Adipocyte (in vitro differentiated cells): ENCODE measurements at regions not wholly inside any gene's neighbourhood (a gene's known extent, or its start where the extent isn't known, plus 50 kb on each side); places are given as distances from the start of the nearest gene placed in this dataset.

Experiments used
- DNase-seq: peaks from one replicate; pipeline ENCODE4 v3.0.0-alpha.2; 2015; ENCODE audit warnings: low read depth
- H3K27me3 ChIP-seq: replicated peaks from 2 replicates; pipeline ENCODE4 v1.7.0; 2013; ENCODE audit warnings: mild to moderate bottlenecking, low read length, moderate library complexity; ENCODE audit not compliant: control insufficient read depth, insufficient read depth
- H3K36me3 ChIP-seq: 2 replicates; pipeline ENCODE4 v1.7.0; 2013; ENCODE audit warnings: low read length, mild to moderate bottlenecking, moderate library complexity; ENCODE audit not compliant: control insufficient read depth, insufficient read depth, severe bottlenecking
- H3K4me1 ChIP-seq: 2 replicates; pipeline ENCODE4 v1.7.0; 2013; ENCODE audit warnings: mild to moderate bottlenecking, low read length, moderate library complexity; ENCODE audit not compliant: control insufficient read depth, insufficient read depth
- H3K4me3 ChIP-seq: 2 replicates; pipeline ENCODE4 v1.7.0; 2013; ENCODE audit warnings: mild to moderate bottlenecking, low read length, moderate library complexity
- H3K9ac ChIP-seq: 2 replicates; pipeline ENCODE4 v1.7.0; 2013; ENCODE audit warnings: mild to moderate bottlenecking, low read length, moderate library complexity
- H3K9me3 ChIP-seq: 2 replicates; pipeline ENCODE4 v1.7.0; 2013; ENCODE audit warnings: mild to moderate bottlenecking, low read length, moderate library complexity; ENCODE audit not compliant: control insufficient read depth

DNA sequence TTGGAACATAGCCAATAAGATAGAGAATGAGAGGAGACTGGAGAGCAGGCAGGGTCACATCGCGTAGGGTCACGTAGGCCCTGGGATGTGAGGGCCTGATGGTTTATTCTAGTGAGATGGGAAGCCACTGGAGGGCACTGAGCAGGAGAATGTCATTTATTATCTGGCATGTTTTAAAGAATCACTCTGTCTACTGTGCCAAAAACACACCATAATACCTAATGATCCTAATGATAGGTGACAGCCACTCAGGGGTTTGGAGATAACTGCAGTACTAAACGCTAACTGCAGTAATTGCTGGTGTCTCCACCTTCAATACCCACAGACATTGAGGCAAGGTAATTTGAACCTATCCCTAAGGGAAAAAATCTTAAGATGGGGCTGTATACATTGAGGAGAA, 185.4 kb downstream of the TTLL7 start:
- no peaks in the 10 kb centered on the region for H3K36me3 ChIP-seq
- H3K9ac ChIP-seq, result no peak overlapping the region
- H3K4me1 ChIP-seq, result peaks cover 17% of the 10 kb centered on the region

DNA sequence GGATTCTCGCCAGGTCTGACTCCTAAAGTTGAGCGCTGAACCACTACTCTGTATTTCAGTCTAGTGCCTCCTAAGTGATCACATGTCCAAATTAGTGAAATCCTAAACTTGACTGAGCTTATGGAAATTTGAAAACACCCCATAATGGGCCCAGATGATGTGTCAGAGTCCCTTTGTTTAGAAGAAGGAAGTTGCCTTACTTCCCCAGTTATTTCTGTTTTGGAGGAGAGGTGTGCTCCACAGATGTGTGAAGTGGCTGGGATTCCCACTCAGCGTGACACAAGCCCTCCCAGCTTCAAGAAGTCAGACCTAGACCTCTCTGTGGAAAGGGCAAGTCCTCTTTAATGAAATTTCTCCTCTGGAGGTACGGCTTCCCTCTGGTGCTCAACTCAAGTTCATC, 188.8 kb downstream of the TTLL7 start:
- no peak for DNase-seq

More for the DNA sequence above, 185.4 kb downstream of the TTLL7 start:
- Histone ChIP-seq H3K9me3 (no peaks in the 10 kb centered on the region), H3K4me3 (no peak overlapping the region), H3K27me3 (no peaks in the 10 kb centered on the region)
- DNase-seq, result no peak

DNA sequence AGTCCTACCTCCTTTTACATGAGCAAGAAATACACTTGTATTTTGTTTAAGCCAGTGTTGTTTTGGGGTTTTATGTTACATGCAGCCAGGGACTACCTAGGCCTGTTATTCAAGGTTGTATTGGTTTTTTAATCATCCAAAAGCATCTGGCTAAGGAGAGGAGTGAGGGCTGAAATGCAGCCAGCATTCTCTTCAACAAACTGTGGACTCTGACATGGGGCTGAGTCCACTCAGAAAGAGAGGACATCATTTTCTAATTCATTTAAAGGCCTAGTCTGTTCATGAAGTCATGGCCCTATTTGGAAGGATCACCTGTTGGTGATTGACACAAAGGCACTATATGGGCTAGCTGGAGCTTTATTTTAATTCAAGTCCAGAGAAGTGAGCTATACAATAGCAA, 190.4 kb downstream of the TTLL7 start:
- Histone ChIP-seq H3K9me3 (no peaks in the 10 kb centered on the region), H3K9ac (no peak overlapping the region), H3K4me3 (no peak overlapping the region), H3K4me1 (no peaks in the 10 kb centered on the region), H3K36me3 (no peaks in the 10 kb centered on the region), H3K27me3 (no peaks in the 10 kb centered on the region)
- no peak for DNase-seq

More for the DNA sequence above, 188.8 kb downstream of the TTLL7 start:
- Histone ChIP-seq H3K9me3 (no peaks in the 10 kb centered on the region), H3K27me3 (no peaks in the 10 kb centered on the region), H3K9ac (no peak overlapping the region), H3K4me3 (no peak overlapping the region), H3K4me1 (peaks cover 4% of the 10 kb centered on the region), H3K36me3 (no peaks in the 10 kb centered on the region)

DNA sequence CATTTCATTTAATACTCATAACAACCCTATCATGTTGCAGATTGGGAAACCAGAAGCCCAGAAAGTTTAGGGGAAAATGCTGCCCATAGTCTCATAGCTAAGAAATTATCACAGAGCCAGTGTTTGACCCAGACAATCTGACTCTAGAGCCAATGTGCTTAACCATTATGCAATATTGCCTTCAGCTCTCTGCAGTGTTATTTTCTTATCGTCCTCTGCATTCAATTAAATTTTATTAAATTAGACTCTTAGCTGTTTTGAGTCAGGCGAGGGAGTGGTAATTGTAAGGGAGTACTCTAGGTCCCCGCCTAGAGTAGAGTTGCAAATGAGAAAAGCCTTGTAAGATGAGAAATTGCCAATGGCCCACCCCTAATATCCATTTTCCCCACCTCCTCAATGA, 191.1 kb downstream of the TTLL7 start:
- Histone ChIP-seq H3K27me3 (no peaks in the 10 kb centered on the region), H3K4me1 (peaks cover under 1% of the 10 kb centered on the region), H3K9me3 (no peaks in the 10 kb centered on the region), H3K4me3 (no peak overlapping the region), H3K9ac (no peak overlapping the region), H3K36me3 (no peaks in the 10 kb centered on the region)
- peak; percentile 86 for DNase-seq

DNA sequence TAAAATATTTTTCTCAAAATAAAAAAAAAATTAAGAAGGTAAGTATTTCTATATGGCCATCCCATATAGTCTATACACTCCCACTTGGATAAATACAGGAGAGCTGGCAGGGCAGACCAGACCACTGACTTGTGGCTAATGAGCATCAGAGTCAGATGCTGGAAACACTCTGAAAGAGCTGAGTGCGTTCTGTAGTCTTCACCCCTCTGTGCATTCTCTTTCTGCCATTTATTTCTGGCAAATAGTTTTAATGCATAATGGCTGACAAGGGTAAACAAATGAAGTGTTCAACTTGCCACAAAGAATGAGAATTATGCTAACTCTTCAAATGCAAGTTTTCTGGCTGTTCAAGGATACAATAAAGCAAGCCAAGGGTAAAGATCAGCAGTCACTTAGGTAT, 191.7 kb downstream of the TTLL7 start:
- Histone ChIP-seq H3K9ac (no peak overlapping the region), H3K27me3 (no peaks in the 10 kb centered on the region), H3K4me3 (no peak overlapping the region), H3K4me1 (peaks cover 4% of the 10 kb centered on the region), H3K36me3 (no peaks in the 10 kb centered on the region), H3K9me3 (no peaks in the 10 kb centered on the region)
- no peak for DNase-seq

DNA sequence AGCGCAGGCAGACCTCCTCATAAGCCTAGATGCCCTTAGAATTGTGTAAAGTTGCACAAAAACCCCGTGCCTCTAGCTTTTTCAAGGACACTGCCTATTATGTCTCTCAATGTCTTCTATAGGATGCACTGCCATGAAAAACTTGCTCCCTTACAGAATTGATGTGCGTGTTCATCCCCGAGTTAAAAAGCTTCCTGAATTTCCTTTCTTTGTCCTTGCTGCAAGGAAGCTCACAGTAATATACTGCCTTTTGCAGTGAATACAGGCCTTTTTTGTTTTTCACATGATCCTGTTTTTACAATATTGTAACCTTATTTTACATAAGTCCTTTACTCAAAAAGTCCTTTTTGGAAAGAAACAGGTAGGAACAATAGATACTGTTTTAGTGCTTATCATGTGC, 193.0 kb downstream of the TTLL7 start:
- Histone ChIP-seq H3K27me3 (no peaks in the 10 kb centered on the region), H3K4me3 (no peak overlapping the region), H3K9me3 (no peaks in the 10 kb centered on the region), H3K9ac (no peak overlapping the region), H3K4me1 (peaks cover 8% of the 10 kb centered on the region), H3K36me3 (no peaks in the 10 kb centered on the region)
- DNase-seq, result no peak

DNA sequence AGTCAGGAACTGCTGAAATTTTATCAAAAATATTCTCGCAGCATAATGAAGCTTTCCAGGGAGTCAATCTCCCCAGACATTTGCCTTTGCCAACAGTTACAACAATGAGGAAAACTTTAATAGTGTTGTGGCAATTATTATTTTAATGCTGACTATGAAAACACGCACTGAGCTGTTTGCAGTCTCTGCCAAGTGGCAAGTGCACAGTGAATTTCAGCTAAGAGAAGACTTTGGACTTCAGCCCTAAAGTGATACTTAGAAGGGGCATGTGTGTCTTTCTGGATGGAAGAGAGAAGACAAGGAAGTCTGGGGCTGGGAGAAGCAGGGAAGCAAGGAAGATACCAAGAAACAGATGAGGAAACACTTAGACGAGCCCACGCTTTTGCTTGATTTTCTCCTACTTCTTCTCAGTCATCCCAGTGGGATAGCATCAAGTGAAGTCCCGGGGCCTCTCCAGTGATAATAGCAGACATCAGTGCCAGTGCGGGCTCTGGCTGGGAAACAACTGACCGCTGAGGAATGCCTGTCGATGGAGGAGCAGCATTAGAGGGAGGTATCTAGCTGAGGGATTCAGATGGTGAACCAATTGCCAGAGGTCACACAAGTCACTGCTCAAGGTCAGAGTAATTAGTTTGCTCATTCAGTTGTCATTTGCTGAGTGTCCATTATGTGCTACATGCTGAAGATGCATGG, 196.3 kb downstream of the TTLL7 start:
- DNase-seq, result no peak
- Histone ChIP-seq H3K27me3 (peaks cover 4% of the 10 kb centered on the region), H3K4me3 (no peak overlapping the region), H3K9me3 (no peaks in the 10 kb centered on the region), H3K4me1 (peaks cover 11% of the 10 kb centered on the region), H3K9ac (no peak overlapping the region), H3K36me3 (no peaks in the 10 kb centered on the region)

DNA sequence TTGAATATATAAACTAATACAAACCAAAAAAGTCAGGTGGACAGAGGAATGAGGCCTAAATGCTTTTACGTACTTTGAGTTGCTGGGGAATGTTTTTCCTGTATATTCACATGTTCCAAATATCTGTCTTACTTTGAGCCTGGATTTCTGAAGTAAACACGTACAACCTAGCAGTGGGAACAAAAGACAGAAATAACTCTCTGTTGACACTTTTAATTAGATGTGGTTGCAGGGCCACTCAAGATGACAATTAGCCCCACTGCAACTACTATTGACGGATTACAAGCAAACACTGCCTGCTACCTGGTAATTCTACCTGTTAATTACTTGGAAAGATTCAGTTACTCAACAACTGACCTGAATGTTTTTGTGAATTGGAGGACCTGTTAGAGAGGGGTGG, 196.9 kb downstream of the TTLL7 start:
- H3K9me3 ChIP-seq, result no peaks in the 10 kb centered on the region
- H3K27me3 ChIP-seq, result peaks cover 4% of the 10 kb centered on the region
- H3K4me1 ChIP-seq, result peaks cover 11% of the 10 kb centered on the region
- no peak for DNase-seq
- no peak overlapping the region for H3K9ac ChIP-seq
- H3K36me3 ChIP-seq, result no peaks in the 10 kb centered on the region
- no peak overlapping the region for H3K4me3 ChIP-seq

DNA sequence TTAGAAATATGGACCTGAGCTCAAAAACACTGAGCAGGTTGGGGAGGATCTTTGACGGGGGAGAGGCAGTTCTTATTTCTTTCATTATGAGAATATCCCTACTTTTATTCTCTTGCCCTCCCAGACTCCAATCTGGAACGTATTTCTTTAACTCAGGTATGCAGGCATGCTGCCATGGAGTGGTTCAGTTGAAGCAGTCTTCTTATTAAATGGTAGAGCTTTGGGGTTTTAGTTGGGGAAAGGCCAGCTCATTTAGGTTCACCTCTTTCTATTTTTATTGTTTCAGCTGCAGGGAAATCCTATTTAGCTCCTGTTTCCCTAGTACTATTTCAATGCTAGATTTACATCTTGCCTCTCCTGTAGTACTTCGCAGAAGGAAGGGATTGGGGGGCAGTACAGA, 198.9 kb downstream of the TTLL7 start:
- H3K4me1 ChIP-seq, result peaks cover 13% of the 10 kb centered on the region
- peaks cover 4% of the 10 kb centered on the region for H3K27me3 ChIP-seq
- no peak for DNase-seq
- no peaks in the 10 kb centered on the region for H3K36me3 ChIP-seq
- no peaks in the 10 kb centered on the region for H3K9me3 ChIP-seq
- no peak overlapping the region for H3K4me3 ChIP-seq
- H3K9ac ChIP-seq, result no peak overlapping the region

DNA sequence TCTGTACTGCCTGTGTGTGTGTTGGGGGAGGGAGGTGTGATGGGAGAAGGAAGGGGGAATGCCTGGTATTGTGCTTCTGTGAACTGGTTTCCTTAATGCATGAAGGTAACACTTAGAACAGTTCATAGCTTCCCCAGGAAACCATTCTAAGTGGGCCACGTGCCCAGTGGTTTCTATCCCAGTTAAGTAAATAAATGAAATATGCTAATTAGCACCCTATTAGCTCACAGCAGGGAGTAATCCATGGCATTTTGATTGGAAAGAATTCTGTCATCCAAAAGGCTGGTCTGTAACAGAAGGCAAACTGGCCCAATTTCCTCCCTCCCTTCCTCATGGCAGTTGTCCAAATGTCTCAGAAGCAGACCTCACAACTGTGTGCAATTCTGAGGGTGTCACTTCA, 199.3 kb downstream of the TTLL7 start:
- H3K4me1 ChIP-seq, result peaks cover 13% of the 10 kb centered on the region
- no peaks in the 10 kb centered on the region for H3K9me3 ChIP-seq
- no peaks in the 10 kb centered on the region for H3K36me3 ChIP-seq
- H3K9ac ChIP-seq, result no peak overlapping the region
- H3K4me3 ChIP-seq, result no peak overlapping the region
- H3K27me3 ChIP-seq, result peaks cover 4% of the 10 kb centered on the region
- DNase-seq, result peak; percentile 41

DNA sequence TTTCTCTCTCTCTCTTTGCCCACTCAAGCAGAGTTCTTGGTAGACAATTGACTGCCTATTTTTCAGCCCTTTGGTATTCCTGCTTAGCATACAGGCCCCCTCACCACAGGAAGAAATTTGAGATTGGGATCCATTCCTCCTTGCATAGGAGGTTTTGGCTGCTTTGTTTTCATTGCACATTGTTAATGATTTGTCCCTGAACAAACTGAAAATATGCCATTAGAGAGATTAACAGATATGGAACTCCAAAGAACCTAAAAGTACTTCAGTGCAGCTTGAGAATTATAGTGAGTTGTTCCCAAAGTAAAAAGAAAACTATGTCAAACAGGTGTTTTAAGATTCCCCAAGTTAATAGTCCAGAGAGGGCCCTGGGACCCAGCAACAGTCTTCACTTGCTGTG, 200.0 kb downstream of the TTLL7 start:
- peaks cover 4% of the 10 kb centered on the region for H3K27me3 ChIP-seq

DNA sequence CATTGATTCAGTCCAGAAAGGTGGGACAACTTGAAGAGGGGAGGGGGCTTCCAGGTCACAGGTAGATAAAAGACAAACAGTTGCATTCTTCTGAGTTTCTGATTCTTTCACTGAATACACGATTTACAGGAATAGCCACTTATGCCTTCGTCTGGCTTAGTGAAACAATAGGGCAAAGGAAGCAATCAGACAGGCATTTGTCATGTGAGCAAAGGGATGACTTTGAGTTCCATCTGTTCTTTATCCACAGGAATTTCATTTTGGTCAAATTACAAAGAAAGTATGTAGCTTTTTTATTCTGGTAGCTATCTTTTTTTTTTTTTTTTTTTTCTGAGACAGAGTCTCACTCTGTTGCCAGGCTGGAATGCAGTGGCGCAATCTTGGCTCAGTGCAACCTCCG, 202.5 kb downstream of the TTLL7 start:
- H3K4me1 ChIP-seq, result peaks cover 6% of the 10 kb centered on the region
- peak; percentile 68 for DNase-seq

More for the DNA sequence above, 200.0 kb downstream of the TTLL7 start:
- no peaks in the 10 kb centered on the region for H3K9me3 ChIP-seq
- H3K9ac ChIP-seq, result no peak overlapping the region
- H3K4me1 ChIP-seq, result peaks cover 13% of the 10 kb centered on the region
- DNase-seq, result no peak
- no peaks in the 10 kb centered on the region for H3K36me3 ChIP-seq
- no peak overlapping the region for H3K4me3 ChIP-seq

More for the DNA sequence above, 202.5 kb downstream of the TTLL7 start:
- peaks cover 4% of the 10 kb centered on the region for H3K27me3 ChIP-seq
- no peak overlapping the region for H3K4me3 ChIP-seq
- H3K9ac ChIP-seq, result no peak overlapping the region
- no peaks in the 10 kb centered on the region for H3K36me3 ChIP-seq
- no peaks in the 10 kb centered on the region for H3K9me3 ChIP-seq
